Thoracic aorta (tissue), 2 donors: ENCODE measurements at regions not wholly inside any gene's neighbourhood (a gene's known extent, or its start where the extent isn't known, plus 50 kb on each side); places are given as distances from the start of the nearest gene placed in this dataset.

ENCODE experiments used
- ATAC-seq: fragments of 150-250 bp; one replicate; pipeline ENCODE4 v1.8.0; 2017; ENCODE audit warnings: low read depth; ENCODE audit not compliant: insufficient number of reproducible peaks, low FRiP score
- DNase-seq: peaks from one replicate; pipeline ENCODE4 v3.0.0-alpha.2; 2020; ENCODE audit warnings: low spot score
- H3K27ac ChIP-seq, 2 donors: fragments of 200-600 bp; sonication (generic); 1 replicate in 1 of 2; 2 replicates in 1 of 2; pipeline ENCODE4 v1.5.1; 2016; ENCODE audit warnings: mild to moderate bottlenecking in 2 of 2, moderate library complexity in 2 of 2
- H3K27me3 ChIP-seq: fragments of 200-600 bp; sonication (generic); replicated peaks from 2 replicates; pipeline ENCODE4 v1.6.0; 2016; ENCODE audit warnings: mild to moderate bottlenecking; ENCODE audit not compliant: insufficient read depth
- H3K36me3 ChIP-seq: fragments of 200-600 bp; sonication (generic); one replicate; pipeline ENCODE4 v1.5.1; 2016
- H3K4me1 ChIP-seq, 2 donors: fragments of 200-600 bp; sonication (generic); 1 replicate in 1 of 2; 2 replicates in 1 of 2; pipeline versions ENCODE4 v1.5.1 to v1.6.0; 2016; ENCODE audit warnings: low read depth in 2 of 2, mild to moderate bottlenecking in 1 of 2; ENCODE audit not compliant: control insufficient read depth in 1 of 2
- H3K4me3 ChIP-seq: fragments of 200-600 bp; sonication (generic); 2 replicates; pipeline ENCODE4 v1.5.1; 2016; ENCODE audit warnings: mild to moderate bottlenecking
- H3K9me3 ChIP-seq: fragments of 200-600 bp; sonication (generic); 2 replicates; pipeline ENCODE4 v1.5.1; 2016
- TF ChIP-seq, protein P1 (sequence below): fragments of 200-600 bp; sonication (generic); IDR thresholded peaks from one replicate; pipeline ENCODE4 v1.5.1; 2019; ENCODE audit warnings: antibody characterized with exemption

DNA sequence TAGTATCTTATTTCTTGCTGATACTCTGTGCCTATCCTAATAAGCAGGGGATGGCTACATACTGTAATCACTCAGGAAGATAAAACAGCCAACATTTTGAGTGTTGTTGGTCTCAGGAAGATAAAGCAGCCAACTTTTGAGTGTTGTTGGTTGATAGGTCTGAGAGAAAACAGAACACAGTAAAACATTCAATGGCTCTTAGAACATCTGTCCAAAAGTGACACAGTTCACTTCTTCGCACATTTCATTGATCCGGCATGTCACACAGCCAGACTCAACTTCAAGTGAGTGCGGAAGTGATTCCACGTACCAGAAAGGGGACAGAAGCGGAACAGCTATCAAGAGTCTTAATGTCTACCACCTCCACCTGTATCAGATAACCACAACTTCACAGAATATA is 87.3 kb upstream of the DMD start:
- Histone ChIP-seq H3K4me1 (no peaks in the 10 kb centered on the region), H3K27me3 (no peaks in the 10 kb centered on the region), H3K4me3 (no peak overlapping the region), H3K9me3 (no peaks in the 10 kb centered on the region), H3K27ac (no peak overlapping the region), H3K36me3 (no peaks in the 10 kb centered on the region)
- no peak for DNase-seq
- ATAC-seq, result no peak
- TF ChIP-seq, protein P1, sequence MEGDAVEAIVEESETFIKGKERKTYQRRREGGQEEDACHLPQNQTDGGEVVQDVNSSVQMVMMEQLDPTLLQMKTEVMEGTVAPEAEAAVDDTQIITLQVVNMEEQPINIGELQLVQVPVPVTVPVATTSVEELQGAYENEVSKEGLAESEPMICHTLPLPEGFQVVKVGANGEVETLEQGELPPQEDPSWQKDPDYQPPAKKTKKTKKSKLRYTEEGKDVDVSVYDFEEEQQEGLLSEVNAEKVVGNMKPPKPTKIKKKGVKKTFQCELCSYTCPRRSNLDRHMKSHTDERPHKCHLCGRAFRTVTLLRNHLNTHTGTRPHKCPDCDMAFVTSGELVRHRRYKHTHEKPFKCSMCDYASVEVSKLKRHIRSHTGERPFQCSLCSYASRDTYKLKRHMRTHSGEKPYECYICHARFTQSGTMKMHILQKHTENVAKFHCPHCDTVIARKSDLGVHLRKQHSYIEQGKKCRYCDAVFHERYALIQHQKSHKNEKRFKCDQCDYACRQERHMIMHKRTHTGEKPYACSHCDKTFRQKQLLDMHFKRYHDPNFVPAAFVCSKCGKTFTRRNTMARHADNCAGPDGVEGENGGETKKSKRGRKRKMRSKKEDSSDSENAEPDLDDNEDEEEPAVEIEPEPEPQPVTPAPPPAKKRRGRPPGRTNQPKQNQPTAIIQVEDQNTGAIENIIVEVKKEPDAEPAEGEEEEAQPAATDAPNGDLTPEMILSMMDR, result no peak

DNA sequence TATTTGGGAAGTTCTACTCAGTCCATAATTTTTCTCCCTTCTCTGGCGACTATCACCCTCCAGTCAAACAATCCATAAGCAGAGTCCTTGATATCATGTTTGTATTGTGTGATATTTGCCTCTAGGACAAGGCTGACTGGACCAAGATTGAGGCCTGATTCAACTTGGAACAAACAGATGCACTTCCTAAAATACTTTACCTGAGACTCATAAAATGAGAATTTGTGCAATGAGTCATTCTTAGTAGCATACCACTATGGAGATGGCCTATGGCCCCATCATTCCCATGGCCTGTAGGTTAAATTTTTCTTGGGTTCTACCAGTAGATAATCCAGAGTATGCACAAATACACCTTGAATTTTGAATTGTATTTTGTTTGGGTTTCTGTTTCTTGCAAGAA is 74.2 kb upstream of the DMD start:
- TF ChIP-seq, protein P1, result no peak
- H3K9me3 ChIP-seq, result no peaks in the 10 kb centered on the region
- H3K27ac ChIP-seq, result no peak overlapping the region
- no peaks in the 10 kb centered on the region for H3K4me1 ChIP-seq
- ATAC-seq (no peak), DNase-seq (no peak)
- no peak overlapping the region for H3K4me3 ChIP-seq
- H3K36me3 ChIP-seq, result no peaks in the 10 kb centered on the region
- no peaks in the 10 kb centered on the region for H3K27me3 ChIP-seq

DNA sequence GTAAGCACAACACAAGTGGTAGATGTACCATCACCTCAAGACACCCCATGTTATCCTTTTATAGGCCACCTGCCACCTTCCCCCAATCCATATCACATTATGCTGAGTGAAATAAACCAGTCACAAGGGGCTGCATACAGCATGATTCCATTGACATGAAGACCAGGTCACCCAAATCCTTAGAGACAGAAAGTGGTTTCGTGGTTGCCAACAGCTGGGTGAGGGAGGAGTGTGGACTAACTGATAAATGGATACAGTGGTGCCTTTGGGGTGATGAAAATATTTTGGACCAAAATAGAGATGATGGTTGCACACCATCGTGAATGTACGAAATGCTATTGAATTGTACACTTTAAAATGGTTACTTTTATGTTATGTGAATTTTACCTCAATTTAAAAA is 65.7 kb upstream of the DMD start:
- H3K9me3 ChIP-seq, result no peaks in the 10 kb centered on the region
- H3K27ac ChIP-seq, result no peak overlapping the region
- no peaks in the 10 kb centered on the region for H3K36me3 ChIP-seq
- ATAC-seq, result no peak
- H3K27me3 ChIP-seq, result no peaks in the 10 kb centered on the region
- TF ChIP-seq, protein P1, result no peak
- H3K4me3 ChIP-seq, result no peak overlapping the region
- no peaks in the 10 kb centered on the region for H3K4me1 ChIP-seq
- no peak for DNase-seq

DNA sequence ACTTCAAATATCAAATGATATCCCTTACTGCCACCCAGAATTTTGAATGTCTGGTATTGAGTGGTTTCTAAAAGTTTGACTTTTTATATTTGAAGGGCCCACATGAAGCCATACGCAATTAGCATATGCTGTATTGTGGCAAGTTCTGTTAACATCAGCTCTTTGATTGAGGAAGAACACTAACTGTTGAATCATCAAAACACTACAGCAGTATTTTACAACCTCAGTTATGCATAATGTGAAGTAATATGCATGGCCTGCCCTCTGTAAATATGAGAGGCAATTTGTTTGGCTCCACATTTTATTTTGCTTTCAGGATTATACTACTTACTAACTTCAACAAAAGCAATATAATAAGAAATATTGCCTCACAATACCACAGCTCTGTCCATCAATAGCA is 62.2 kb upstream of the DMD start:
- TF ChIP-seq, protein P1, result no peak
- no peak for ATAC-seq
- H3K27me3 ChIP-seq, result no peaks in the 10 kb centered on the region
- DNase-seq, result no peak
- H3K36me3 ChIP-seq, result no peaks in the 10 kb centered on the region
- H3K4me3 ChIP-seq, result no peak overlapping the region
- no peaks in the 10 kb centered on the region for H3K9me3 ChIP-seq
- no peaks in the 10 kb centered on the region for H3K4me1 ChIP-seq
- no peak overlapping the region for H3K27ac ChIP-seq

DNA sequence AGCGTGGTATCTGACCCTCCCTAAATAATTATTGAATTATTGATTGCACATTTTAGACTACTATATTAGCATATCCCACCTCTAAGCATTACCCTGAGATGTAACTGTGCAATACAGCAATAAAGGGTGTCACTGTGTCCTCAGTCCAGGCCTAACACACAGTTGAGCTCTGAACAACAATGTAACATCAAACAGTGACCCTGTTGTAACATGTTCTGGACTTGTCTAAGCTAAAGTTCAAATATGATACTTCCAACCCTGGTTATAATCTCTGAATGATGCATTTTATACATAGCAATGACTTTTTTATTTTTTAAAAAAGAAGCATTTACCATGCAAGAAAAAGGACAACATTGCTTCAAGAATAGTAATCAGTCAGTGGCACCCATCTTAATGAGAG is 61.6 kb upstream of the DMD start:
- ATAC-seq (no peak), DNase-seq (no peak)
- no peaks in the 10 kb centered on the region for H3K27me3 ChIP-seq
- H3K4me1 ChIP-seq, result no peaks in the 10 kb centered on the region
- no peak overlapping the region for H3K27ac ChIP-seq
- no peaks in the 10 kb centered on the region for H3K9me3 ChIP-seq
- H3K36me3 ChIP-seq, result no peaks in the 10 kb centered on the region
- no peak overlapping the region for H3K4me3 ChIP-seq
- TF ChIP-seq, protein P1, result no peak
